H9 (cell line): ENCODE measurements at regions not wholly inside any gene's neighbourhood (a gene's known extent, or its start where the extent isn't known, plus 50 kb on each side); places are given as distances from the start of the nearest gene placed in this dataset.

Experiments used
- DNase-seq: peaks from one replicate; pipeline ENCODE4 v3.0.0-alpha.2; 2017
- H2AFZ ChIP-seq: one replicate; pipeline ENCODE4 v1.6.1; 2013; ENCODE audit warnings: mild to moderate bottlenecking, low read length, control low read depth, moderate library complexity
- H2AK5ac ChIP-seq: 2 replicates; pipeline ENCODE4 v1.6.1; 2013; ENCODE audit warnings: low read length, control low read depth, mixed read lengths; ENCODE audit not compliant: insufficient read length
- H2BK120ac ChIP-seq: one replicate; pipeline ENCODE4 v1.6.1; 2013; ENCODE audit warnings: low read depth, mild to moderate bottlenecking, low read length, control low read depth, inconsistent platforms; ENCODE audit not compliant: poor library complexity, severe bottlenecking
- H2BK12ac ChIP-seq: 2 replicates; pipeline ENCODE4 v1.6.1; 2013; ENCODE audit warnings: low read length, control low read depth, mixed read lengths, low read depth; ENCODE audit not compliant: insufficient read length
- H2BK15ac ChIP-seq: 2 replicates; pipeline ENCODE4 v1.6.1; 2013; ENCODE audit warnings: low read depth, low read length, control low read depth
- H2BK20ac ChIP-seq: one replicate; pipeline ENCODE4 v1.6.1; 2013; ENCODE audit warnings: low read depth, mild to moderate bottlenecking, low read length, control low read depth, inconsistent platforms; ENCODE audit not compliant: poor library complexity, severe bottlenecking
- H2BK5ac ChIP-seq: 2 replicates; pipeline ENCODE4 v1.6.1; 2013; ENCODE audit warnings: low read length, control low read depth, mixed read lengths; ENCODE audit not compliant: insufficient read length
- H3K14ac ChIP-seq: 2 replicates; pipeline ENCODE4 v1.6.1; 2013; ENCODE audit warnings: low read length, control low read depth; ENCODE audit not compliant: insufficient read depth
- H3K18ac ChIP-seq: 2 replicates; pipeline ENCODE4 v1.6.1; 2013; ENCODE audit warnings: low read depth, mild to moderate bottlenecking, mixed read lengths, low read length, control low read depth; ENCODE audit not compliant: insufficient read length
- H3K23ac ChIP-seq: 2 replicates; pipeline ENCODE4 v1.6.1; 2013; ENCODE audit warnings: low read length, control low read depth, mixed read lengths, low read depth; ENCODE audit not compliant: insufficient read length
- H3K23me2 ChIP-seq: 2 replicates; pipeline ENCODE4 v1.6.1; 2013; ENCODE audit warnings: low read depth, mild to moderate bottlenecking, mixed read lengths, low read length, control low read depth; ENCODE audit not compliant: insufficient read length, poor library complexity, severe bottlenecking
- H3K27ac ChIP-seq: 2 replicates; pipeline ENCODE4 v1.5.1; 2013; ENCODE audit warnings: low read length, control low read depth, mixed read lengths, low read depth; ENCODE audit not compliant: insufficient read length
- H3K27me3 ChIP-seq: 2 replicates; pipeline ENCODE4 v1.6.1; 2013; ENCODE audit warnings: low read length, control low read depth, inconsistent platforms; ENCODE audit not compliant: insufficient read depth
- H3K4ac ChIP-seq: 2 replicates; pipeline ENCODE4 v1.6.1; 2013; ENCODE audit warnings: low read depth, mild to moderate bottlenecking, control low read depth, inconsistent platforms, low read length, moderate library complexity
- H3K4me1 ChIP-seq: 2 replicates; pipeline ENCODE4 v1.6.1; 2013; ENCODE audit warnings: low read length, control low read depth, inconsistent platforms; ENCODE audit not compliant: insufficient read depth
- H3K4me2 ChIP-seq: 2 replicates; pipeline ENCODE4 v1.6.1; 2013; ENCODE audit warnings: low read length, control low read depth, mixed read lengths; ENCODE audit not compliant: insufficient read length, insufficient read depth
- H3K56ac ChIP-seq: 2 replicates; pipeline ENCODE4 v1.6.1; 2013; ENCODE audit warnings: low read depth, mild to moderate bottlenecking, mixed read lengths, low read length, control low read depth; ENCODE audit not compliant: insufficient read length
- H3K79me1 ChIP-seq: 2 replicates; pipeline ENCODE4 v1.6.1; 2013; ENCODE audit warnings: low read depth, mild to moderate bottlenecking, moderate library complexity, low read length, control low read depth, inconsistent platforms; ENCODE audit not compliant: insufficient read depth, poor library complexity, severe bottlenecking
- H3K79me2 ChIP-seq: 2 replicates; pipeline ENCODE4 v1.6.1; 2013; ENCODE audit warnings: low read length, control low read depth, inconsistent platforms; ENCODE audit not compliant: insufficient read depth
- H3K9ac ChIP-seq: 2 replicates; pipeline ENCODE4 v1.6.1; 2013; ENCODE audit warnings: low read length, control low read depth, mixed read lengths; ENCODE audit not compliant: insufficient read length; ENCODE audit errors: extremely low read depth
- H3K9me3 ChIP-seq: one replicate; pipeline ENCODE4 v1.6.1; 2013; ENCODE audit warnings: low read depth, low read length, inconsistent platforms; ENCODE audit not compliant: control insufficient read depth
- H3T11ph ChIP-seq: one replicate; pipeline ENCODE4 v1.6.1; 2013; ENCODE audit warnings: mild to moderate bottlenecking, low read length, control low read depth, inconsistent platforms
- H4K20me1 ChIP-seq: one replicate; pipeline ENCODE4 v1.6.1; 2013; ENCODE audit not compliant: control insufficient read depth, insufficient read length, insufficient read depth
- H4K5ac ChIP-seq: 2 replicates; pipeline ENCODE4 v1.6.1; 2013; ENCODE audit warnings: low read depth, mild to moderate bottlenecking, mixed read lengths, low read length, control low read depth; ENCODE audit not compliant: insufficient read length
- H4K8ac ChIP-seq: replicated peaks from 2 replicates; pipeline ENCODE4 v1.6.1; 2013; ENCODE audit warnings: low read length, control low read depth, mixed read lengths, low read depth; ENCODE audit not compliant: insufficient read length
- H4K91ac ChIP-seq: 2 replicates; pipeline ENCODE4 v1.6.1; 2013; ENCODE audit warnings: low read depth, mild to moderate bottlenecking, moderate library complexity, mixed read lengths, low read length, control low read depth; ENCODE audit not compliant: insufficient read length
- H3K27ac Mint-ChIP-seq, 3 experiments: 2 replicates in 2 of 3; 3 replicates in 1 of 3; pipeline ENCODE4 v1.8.0; 2020 to 2021; ENCODE audit warnings: mixed read lengths in 3 of 3, mild to moderate bottlenecking in 1 of 3, moderate library complexity in 1 of 3
- H3K27me3 Mint-ChIP-seq: 2 replicates; pipeline ENCODE4 v1.8.0; 2021; ENCODE audit warnings: low read depth, mild to moderate bottlenecking, moderate library complexity, mixed read lengths
- H3K36me3 Mint-ChIP-seq, 3 experiments: 2 replicates in 2 of 3; 3 replicates in 1 of 3; pipeline ENCODE4 v1.8.0; 2020 to 2021; ENCODE audit warnings: low read depth in 3 of 3, mixed read lengths in 3 of 3; ENCODE audit not compliant: insufficient read depth in 1 of 3
- H3K4me1 Mint-ChIP-seq, 2 experiments: 2 replicates each; pipeline ENCODE4 v1.8.0; 2020; ENCODE audit warnings: mixed read lengths in 2 of 2
- H3K4me3 Mint-ChIP-seq, 2 experiments: 2 replicates in 1 of 2; 3 replicates in 1 of 2; pipeline ENCODE4 v1.8.0; 2020 to 2021; ENCODE audit warnings: mild to moderate bottlenecking in 2 of 2, mixed read lengths in 2 of 2, moderate library complexity in 1 of 2
- H3K9me3 Mint-ChIP-seq, 2 experiments: 2 replicates in 1 of 2; 3 replicates in 1 of 2; pipeline ENCODE4 v1.8.0; 2020; ENCODE audit warnings: mild to moderate bottlenecking in 2 of 2, mixed read lengths in 2 of 2, moderate library complexity in 1 of 2
- CTCF ChIP-seq: fragments of 200-600 bp; sonication (generic); conservative IDR thresholded peaks from 3 replicates; pipeline ENCODE4 v1.8.0; 2021; ENCODE audit warnings: antibody characterized with exemption, mild to moderate bottlenecking
- WGBS: extraction: QIAGEN DNeasy Blood & Tissue Kit; methylation state at CpG from one replicate; pipeline ENCODE4 v1.1.7; 2013; ENCODE audit warnings: missing lambda C conversion rate, low lambda C conversion rate, mixed read lengths; ENCODE audit not compliant: insufficient read length; ENCODE audit errors: extremely low coverage; 5-methylcytosine and 5-hydroxymethylcytosine counted together

- Mint-ChIP-seq H3K36me3 (no peaks in the 10 kb centered on the region; a peak in 2 of 7 replicates), H3K27me3 (peaks cover 5% of the 10 kb centered on the region), H3K4me3 (no peak overlapping the region), H3K27ac (no peak overlapping the region), H3K9me3 (no peaks in the 10 kb centered on the region; a peak in 2 of 5 replicates), H3K4me1 (peaks cover 21 to 28% of the 10 kb centered on the region in 2 experiments)
- H3K18ac ChIP-seq = no peak overlapping the region
- no peak overlapping the region for H3K27ac ChIP-seq
- H4K8ac ChIP-seq = no peak overlapping the region
- H2BK5ac ChIP-seq = no peak overlapping the region
- H2BK120ac ChIP-seq = no peak overlapping the region
- H3K4ac ChIP-seq = no peak overlapping the region
- H3T11ph ChIP-seq = no peak overlapping the region
- no peak overlapping the region for H2AK5ac ChIP-seq
- H3K4me1 ChIP-seq = no peaks in the 10 kb centered on the region
- H2BK20ac ChIP-seq = no peak overlapping the region
- no peaks in the 10 kb centered on the region for H4K20me1 ChIP-seq
- H4K5ac ChIP-seq = no peak overlapping the region
- no peaks in the 10 kb centered on the region for H3K79me2 ChIP-seq
- no peaks in the 10 kb centered on the region for H3K23me2 ChIP-seq
- H3K27me3 ChIP-seq = no peaks in the 10 kb centered on the region
- H3K4me2 ChIP-seq = no peak overlapping the region
- no peaks in the 10 kb centered on the region for H3K9me3 ChIP-seq
- no peak overlapping the region for H4K91ac ChIP-seq
- no peak for DNase-seq
- H3K56ac ChIP-seq = no peak overlapping the region
- no peak overlapping the region for H3K14ac ChIP-seq
- no peak overlapping the region for H2AFZ ChIP-seq
- no peak for TF ChIP-seq CTCF
- H3K23ac ChIP-seq = no peak overlapping the region
- H2BK15ac ChIP-seq = no peak overlapping the region
- no peak overlapping the region for H3K9ac ChIP-seq
- no peaks in the 10 kb centered on the region for H3K79me1 ChIP-seq
- WGBS = no CpG with 5 or more reads among the region's 5 CpGs
- H2BK12ac ChIP-seq = no peak overlapping the region
Measured at GRCh38 chr2:118562144-118562543, 285.3 kb downstream of the EN1 start.
